Activated naive CD8-positive, alpha-beta T cell treated with anti-CD3 and anti-CD28 coated beads, Interleukin-2, amount 10 ng/mL, durations not matched to agents 7 days and 5 days (primary cell): ENCODE measurements at regions not wholly inside any gene's neighbourhood (a gene's known extent, or its start where the extent isn't known, plus 50 kb on each side); places are given as distances from the start of the nearest gene placed in this dataset.

Source experiments
- ATAC-seq: fragments of 150-1000 bp; cut with Tn5 transposase; one replicate; pipeline ENCODE4 v1.10.0; 2021; ENCODE audit warnings: low read depth, moderate library complexity
- POLR2A ChIA-PET: fragments of 350-600 bp; sonication (Branson Sonifier 250); formaldehyde crosslinking; loops from one replicate; lab custom pipeline; 2021; ENCODE audit warnings: antibody characterized with exemption; lab: Charles Lee
- DNase-seq: peaks from one replicate; pipeline ENCODE4 v3.0.0; 2021
- H3K27ac Mint-ChIP-seq: one replicate; pipeline ENCODE4 v1.8.0; 2022; ENCODE audit warnings: mild to moderate bottlenecking, mixed read lengths
- H3K27me3 Mint-ChIP-seq: one replicate; pipeline ENCODE4 v1.8.0; 2022; ENCODE audit warnings: mild to moderate bottlenecking, moderate library complexity, mixed read lengths
- H3K36me3 Mint-ChIP-seq: one replicate; pipeline ENCODE4 v1.8.0; 2021; ENCODE audit warnings: mild to moderate bottlenecking, mixed read lengths
- H3K4me1 Mint-ChIP-seq: one replicate; pipeline ENCODE4 v1.8.0; 2021; ENCODE audit warnings: mixed read lengths
- H3K4me3 Mint-ChIP-seq: one replicate; pipeline ENCODE4 v1.8.0; 2022; ENCODE audit warnings: mild to moderate bottlenecking, moderate library complexity, mixed read lengths
- H3K9me3 Mint-ChIP-seq: one replicate; pipeline ENCODE4 v1.8.0; 2021; ENCODE audit warnings: mixed read lengths

- ATAC-seq (no peak), DNase-seq (no peak)
- Mint-ChIP-seq H3K9me3 (no peaks in the 10 kb centered on the region), H3K27ac (no peak overlapping the region), H3K4me3 (no peak overlapping the region), H3K27me3 (peaks cover 6% of the 10 kb centered on the region), H3K4me1 (no peaks in the 10 kb centered on the region), H3K36me3 (no peaks in the 10 kb centered on the region)
- POLR2A ChIA-PET, result no interaction called here
These were observed 84.9 kb upstream of the SHB start for GRCh38 chr9:38153910-38154291.

- ATAC-seq, result no peak
- POLR2A ChIA-PET, result no interaction called here
- no peak for DNase-seq
- no peak overlapping the region for H3K4me3 Mint-ChIP-seq
- peaks cover 6% of the 10 kb centered on the region for H3K27me3 Mint-ChIP-seq
- no peak overlapping the region for H3K27ac Mint-ChIP-seq
- H3K4me1 Mint-ChIP-seq, result no peaks in the 10 kb centered on the region
- no peaks in the 10 kb centered on the region for H3K36me3 Mint-ChIP-seq
- H3K9me3 Mint-ChIP-seq, result no peaks in the 10 kb centered on the region
These were observed 84.3 kb upstream of the SHB start for GRCh38 chr9:38153152-38153909.

GRCh38 chr9:38149647-38150046 is 80.6 kb upstream of the SHB start:
- no peak for DNase-seq
- Mint-ChIP-seq H3K9me3 (no peaks in the 10 kb centered on the region), H3K27me3 (peaks cover 10% of the 10 kb centered on the region), H3K4me3 (no peak overlapping the region), H3K4me1 (no peaks in the 10 kb centered on the region), H3K36me3 (no peaks in the 10 kb centered on the region), H3K27ac (no peak overlapping the region)
- no peak for ATAC-seq
- POLR2A ChIA-PET, result no interaction called here

- Mint-ChIP-seq H3K27ac (no peak overlapping the region), H3K4me3 (no peak overlapping the region), H3K27me3 (peaks cover 10% of the 10 kb centered on the region), H3K9me3 (no peaks in the 10 kb centered on the region), H3K36me3 (no peaks in the 10 kb centered on the region), H3K4me1 (no peaks in the 10 kb centered on the region)
- ATAC-seq, result no peak
- no peak for DNase-seq
- POLR2A ChIA-PET, result no interaction called here
These were observed 77.8 kb upstream of the SHB start for GRCh38 chr9:38146844-38147243.

- no peak for DNase-seq
- no peaks in the 10 kb centered on the region for H3K4me1 Mint-ChIP-seq
- POLR2A ChIA-PET, result no interaction called here
- peaks cover 16% of the 10 kb centered on the region for H3K27me3 Mint-ChIP-seq
- H3K9me3 Mint-ChIP-seq, result no peaks in the 10 kb centered on the region
- ATAC-seq, result no peak
- H3K36me3 Mint-ChIP-seq, result no peaks in the 10 kb centered on the region
- H3K4me3 Mint-ChIP-seq, result no peak overlapping the region
- no peak overlapping the region for H3K27ac Mint-ChIP-seq
These were observed 76.6 kb upstream of the SHB start for GRCh38 chr9:38145526-38146053.

GRCh38 chr9:38144421-38144820 is 75.4 kb upstream of the SHB start:
- no peaks in the 10 kb centered on the region for H3K9me3 Mint-ChIP-seq
- H3K27ac Mint-ChIP-seq, result no peak overlapping the region
- H3K27me3 Mint-ChIP-seq, result peaks cover 17% of the 10 kb centered on the region
- H3K4me1 Mint-ChIP-seq, result no peaks in the 10 kb centered on the region
- H3K36me3 Mint-ChIP-seq, result no peaks in the 10 kb centered on the region
- DNase-seq (no peak), ATAC-seq (no peak)
- POLR2A ChIA-PET, result no interaction called here
- no peak overlapping the region for H3K4me3 Mint-ChIP-seq

- POLR2A ChIA-PET, result no interaction called here
These were observed 72.9 kb upstream of the SHB start for GRCh38 chr9:38141746-38142591.

GRCh38 chr9:38138276-38138675 is 69.2 kb upstream of the SHB start:
- no peak for DNase-seq
- Mint-ChIP-seq H3K9me3 (no peaks in the 10 kb centered on the region), H3K27me3 (peaks cover 28% of the 10 kb centered on the region), H3K4me1 (no peaks in the 10 kb centered on the region), H3K4me3 (no peak overlapping the region), H3K36me3 (no peaks in the 10 kb centered on the region), H3K27ac (no peak overlapping the region)
- POLR2A ChIA-PET, result no interaction called here
- no peak for ATAC-seq

More at GRCh38 chr9:38141746-38142591, 72.9 kb upstream of the SHB start:
- DNase-seq, result no peak
- ATAC-seq, result no peak
- H3K36me3 Mint-ChIP-seq, result no peaks in the 10 kb centered on the region
- H3K4me1 Mint-ChIP-seq, result no peaks in the 10 kb centered on the region
- no peak overlapping the region for H3K27ac Mint-ChIP-seq
- peaks cover 26% of the 10 kb centered on the region for H3K27me3 Mint-ChIP-seq
- H3K9me3 Mint-ChIP-seq, result no peaks in the 10 kb centered on the region
- no peak overlapping the region for H3K4me3 Mint-ChIP-seq

- Mint-ChIP-seq H3K4me3 (no peak overlapping the region), H3K4me1 (no peaks in the 10 kb centered on the region), H3K36me3 (no peaks in the 10 kb centered on the region)
These were observed 68.3 kb upstream of the SHB start for GRCh38 chr9:38137342-38137741.

GRCh38 chr9:38136386-38136785 is 67.4 kb upstream of the SHB start:
- ATAC-seq (no peak), DNase-seq (no peak)
- Mint-ChIP-seq H3K9me3 (no peaks in the 10 kb centered on the region), H3K36me3 (no peaks in the 10 kb centered on the region), H3K4me3 (no peak overlapping the region), H3K27me3 (peaks cover 28% of the 10 kb centered on the region), H3K4me1 (no peaks in the 10 kb centered on the region), H3K27ac (no peak overlapping the region)
- POLR2A ChIA-PET, result no interaction called here

More at GRCh38 chr9:38137342-38137741, 68.3 kb upstream of the SHB start:
- ATAC-seq (no peak), DNase-seq (no peak)
- Mint-ChIP-seq H3K27me3 (peaks cover 32% of the 10 kb centered on the region), H3K9me3 (no peaks in the 10 kb centered on the region), H3K27ac (no peak overlapping the region)
- POLR2A ChIA-PET, result no interaction called here

GRCh38 chr9:38134611-38135237 is 65.7 kb upstream of the SHB start:
- H3K4me3 Mint-ChIP-seq, result no peak overlapping the region
- no peak for ATAC-seq
- no peaks in the 10 kb centered on the region for H3K36me3 Mint-ChIP-seq
- POLR2A ChIA-PET, result interaction anchor here (0.6 kb wide), 1 partner anchor 40 kb away, joined by 3 read pairs; no protein-coding TSS in a partner anchor
- DNase-seq, result no peak
- H3K27ac Mint-ChIP-seq, result no peak overlapping the region
- peaks cover 22% of the 10 kb centered on the region for H3K27me3 Mint-ChIP-seq
- H3K9me3 Mint-ChIP-seq, result no peaks in the 10 kb centered on the region
- no peaks in the 10 kb centered on the region for H3K4me1 Mint-ChIP-seq

- H3K27me3 Mint-ChIP-seq, result peaks cover 17% of the 10 kb centered on the region
- DNase-seq (no peak), ATAC-seq (no peak)
- no peaks in the 10 kb centered on the region for H3K4me1 Mint-ChIP-seq
- H3K36me3 Mint-ChIP-seq, result no peaks in the 10 kb centered on the region
- POLR2A ChIA-PET, result no interaction called here
- no peak overlapping the region for H3K4me3 Mint-ChIP-seq
- no peaks in the 10 kb centered on the region for H3K9me3 Mint-ChIP-seq
- H3K27ac Mint-ChIP-seq, result no peak overlapping the region
These were observed 64.6 kb upstream of the SHB start for GRCh38 chr9:38133595-38133994.

- Mint-ChIP-seq H3K27me3 (peaks cover 13% of the 10 kb centered on the region), H3K9me3 (no peaks in the 10 kb centered on the region), H3K36me3 (no peaks in the 10 kb centered on the region), H3K27ac (no peak overlapping the region), H3K4me3 (no peak overlapping the region), H3K4me1 (no peaks in the 10 kb centered on the region)
- POLR2A ChIA-PET, result no interaction called here
- ATAC-seq (no peak), DNase-seq (no peak)
These were observed 63.9 kb upstream of the SHB start for GRCh38 chr9:38132956-38133355.
